ENCODE measurements at regions not wholly inside any gene's neighbourhood (a gene's known extent, or its start where the extent isn't known, plus 50 kb on each side); places are given as distances from the start of the nearest gene placed in this dataset.

- DNase-seq (ENCODE audit: low spot score) = no peak
These were observed 59.9 kb upstream of the ODAD2 start for GRCh38 chr10:28058746-28059145.

- DNase-seq (ENCODE audit: low spot score) = peak; percentile 76
These were observed 55.5 kb upstream of the ODAD2 start for GRCh38 chr10:28054228-28054860.

- DNase-seq (ENCODE audit: low spot score) = no peak
These were observed 50.4 kb upstream of the ODAD2 start for GRCh38 chr10:28049286-28049685.
